T-cell (primary cell): ENCODE measurements at regions not wholly inside any gene's neighbourhood (a gene's known extent, or its start where the extent isn't known, plus 50 kb on each side); places are given as distances from the start of the nearest gene placed in this dataset.
"Not testable (repeated sequence)": the region's sequence is repeated elsewhere in the genome, so short reads cannot be mapped to it uniquely, and the experiment has no call there.

Source experiments
- ATAC-seq, 4 experiments: fragments of 200-7000 bp in 3 of 4; fragments of 150-1000 bp in 1 of 4; cut with Tn5 transposase; replicated peaks in 1 of 4; 1 replicate in 3 of 4; 2 replicates in 1 of 4; pipeline ENCODE4 v1.10.0; 2021; ENCODE audit warnings: moderate library complexity in 3 of 4, mild to moderate bottlenecking in 2 of 4, moderate number of reproducible peaks in 1 of 4
- CTCF ChIA-PET, 2 donors: fragments of 300-600 bp; sonication (Branson Sonifier 250); formaldehyde crosslinking; loops; one replicate each; lab custom pipeline; 2022; ENCODE audit warnings: antibody characterized with exemption in 2 of 2; lab: Charles Lee
- POLR2A ChIA-PET, 2 donors: fragments of 300-600 bp; sonication (Branson Sonifier 250); formaldehyde crosslinking; loops; one replicate each; lab custom pipeline; 2022; ENCODE audit warnings: antibody characterized with exemption in 2 of 2; lab: Charles Lee
- DNase-seq, 35 experiments: peaks; one replicate each; pipeline versions ENCODE4 v3.0.0 to v3.0.0-alpha.2; 2013 to 2023
- H3K27ac ChIP-seq: one replicate; pipeline ENCODE4 v1.5.1; 2013; ENCODE audit warnings: low read length
- H3K27me3 ChIP-seq, 2 experiments: replicated peaks in 1 of 2; 1 replicate in 1 of 2; 2 replicates in 1 of 2; pipeline versions ENCODE4 v1.6.1 to v1.7.0; 2013; ENCODE audit warnings: low read length in 1 of 2, mixed read lengths in 1 of 2; ENCODE audit not compliant: control insufficient read depth in 2 of 2, insufficient read depth in 2 of 2; ENCODE audit errors: extremely low read depth in 1 of 2
- H3K36me3 ChIP-seq, 2 donors: 1 replicate in 1 of 2; 2 replicates in 1 of 2; pipeline versions ENCODE4 v1.6.1 to v1.7.0; 2013; ENCODE audit warnings: low read length in 1 of 2; ENCODE audit not compliant: control insufficient read depth in 2 of 2, insufficient read depth in 1 of 2; ENCODE audit errors: extremely low read depth in 1 of 2
- H3K4me1 ChIP-seq, 2 experiments: 1 replicate in 1 of 2; 2 replicates in 1 of 2; pipeline versions ENCODE4 v1.6.1 to v1.7.0; 2013; ENCODE audit warnings: low read length in 2 of 2, mixed read lengths in 1 of 2; ENCODE audit not compliant: insufficient read depth in 2 of 2, control insufficient read depth in 1 of 2; ENCODE audit errors: extremely low read depth in 1 of 2
- H3K4me3 ChIP-seq, 2 donors: 1 replicate in 1 of 2; 2 replicates in 1 of 2; pipeline versions ENCODE4 v1.5.1 to v1.7.0; 2013; ENCODE audit warnings: mild to moderate bottlenecking in 2 of 2, low read length in 1 of 2, moderate library complexity in 1 of 2; ENCODE audit not compliant: control insufficient read depth in 1 of 2; ENCODE audit errors: extremely low read depth in 1 of 2
- H3K9me3 ChIP-seq: 2 replicates; pipeline ENCODE4 v1.7.0; 2013
- H3K27ac Mint-ChIP-seq, 2 donors: one replicate each; pipeline ENCODE4 v1.8.0; 2020 to 2021; ENCODE audit warnings: mild to moderate bottlenecking in 2 of 2, mixed read lengths in 2 of 2
- H3K27me3 Mint-ChIP-seq, 2 donors: one replicate each; pipeline ENCODE4 v1.8.0; 2021 to 2022; ENCODE audit warnings: mixed read lengths in 2 of 2
- H3K36me3 Mint-ChIP-seq: one replicate; pipeline ENCODE4 v1.8.0; 2021; ENCODE audit warnings: mixed read lengths
- H3K4me1 Mint-ChIP-seq, 3 donors: one replicate each; pipeline ENCODE4 v1.8.0; 2020 to 2022; ENCODE audit warnings: mixed read lengths in 3 of 3, mild to moderate bottlenecking in 1 of 3
- H3K4me3 Mint-ChIP-seq, 3 donors: one replicate each; pipeline ENCODE4 v1.8.0; 2020 to 2022; ENCODE audit warnings: mild to moderate bottlenecking in 3 of 3, mixed read lengths in 3 of 3, moderate library complexity in 3 of 3
- H3K9me3 Mint-ChIP-seq, 3 donors: one replicate each; pipeline ENCODE4 v1.8.0; 2020 to 2022; ENCODE audit warnings: mixed read lengths in 3 of 3
- WGBS: methylation state at CpG from one replicate; pipeline ENCODE4 v1.1.5; 2013; ENCODE audit warnings: missing lambda C conversion rate; ENCODE audit not compliant: insufficient coverage; 5-methylcytosine and 5-hydroxymethylcytosine counted together

DNA sequence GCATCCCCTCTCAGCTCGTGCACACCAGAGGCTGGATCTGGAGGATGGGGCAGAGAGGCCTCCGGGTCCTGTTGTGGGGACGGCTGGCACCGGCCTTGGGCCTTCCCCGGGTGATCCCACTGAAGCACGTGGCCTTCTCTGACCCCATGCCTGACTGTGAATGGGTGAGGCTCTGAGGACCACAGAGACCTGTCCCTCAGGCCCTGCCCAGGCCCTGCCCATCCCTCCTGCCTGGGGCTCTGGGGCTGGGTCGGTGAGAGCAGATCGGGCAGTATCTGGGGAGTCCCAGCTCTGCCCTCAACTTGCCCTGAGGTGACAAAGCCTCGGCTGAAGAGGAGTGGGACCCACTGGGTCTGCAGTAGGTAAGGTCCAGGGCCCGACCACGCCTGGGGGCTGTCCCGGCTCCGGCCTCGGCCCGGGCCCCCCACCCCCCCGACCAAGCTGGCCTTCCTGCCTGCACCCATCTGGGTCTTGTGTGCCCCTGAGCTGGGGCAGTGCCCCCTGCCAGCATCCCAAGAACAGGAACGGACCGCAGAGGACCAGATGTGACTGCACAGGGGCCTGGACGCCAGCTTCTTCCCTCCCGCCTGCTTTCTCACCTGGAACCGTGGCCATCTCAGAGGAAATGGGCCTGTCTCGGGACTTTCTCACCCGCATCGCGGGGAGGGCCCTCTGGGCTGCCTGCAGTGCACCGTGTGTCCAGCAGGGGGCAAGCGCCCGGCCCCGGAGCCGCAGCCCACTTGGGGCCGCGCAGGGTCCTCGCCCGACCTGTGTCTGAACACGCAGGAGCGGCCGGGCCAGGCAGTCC, 255.9 kb downstream of the PARP8 start:
- not testable (repeated sequence) for H3K4me1 Mint-ChIP-seq, H3K36me3 Mint-ChIP-seq

DNA sequence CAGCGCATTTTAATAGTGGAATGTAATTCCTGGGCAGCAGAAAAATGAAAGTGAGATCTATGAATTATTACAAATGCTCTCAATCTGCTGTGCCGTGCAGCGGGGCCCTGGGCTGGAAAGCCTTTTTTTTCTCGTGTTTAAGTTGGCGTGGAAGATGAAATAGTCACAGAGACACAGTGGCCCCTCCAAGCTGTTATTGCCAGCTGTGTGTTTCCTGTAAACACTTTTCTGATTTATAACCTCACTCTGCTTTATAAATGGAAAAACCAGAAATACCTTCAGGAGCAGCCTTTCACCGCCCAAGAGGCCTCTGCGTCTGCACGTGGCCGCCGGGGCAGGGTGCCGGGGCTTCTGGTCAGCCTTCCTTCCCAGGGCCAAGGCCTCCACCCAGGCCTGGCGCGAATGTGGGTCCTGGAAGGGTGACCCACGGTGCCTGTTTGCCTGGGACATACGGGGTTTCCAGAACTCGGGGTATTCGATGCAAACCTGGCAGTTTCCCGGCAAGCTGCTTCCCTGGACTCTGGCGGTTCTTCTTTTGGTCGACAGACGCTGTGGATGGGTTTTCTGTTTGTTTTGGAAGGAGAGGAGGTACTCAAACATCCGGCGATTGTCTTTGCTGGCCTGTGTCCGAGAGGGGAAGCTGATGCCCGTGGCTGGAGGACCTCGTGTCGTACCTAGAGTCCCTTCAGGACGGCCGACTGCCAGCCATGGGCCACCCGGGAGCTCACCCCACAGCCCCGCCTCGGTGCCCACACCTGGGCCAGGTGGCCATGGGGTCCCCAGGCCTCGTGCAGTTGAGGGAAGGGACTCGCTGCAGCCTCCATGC, 256.7 kb downstream of the PARP8 start:
- no peaks in the 10 kb centered on the region for H3K9me3 ChIP-seq
- H3K4me1 Mint-ChIP-seq: no peaks in the 10 kb centered on the region
- H3K27ac ChIP-seq: no peak overlapping the region
- POLR2A ChIA-PET: no interaction called here
- peaks cover 0 to 13% of the 10 kb centered on the region in 2 experiments for H3K27me3 ChIP-seq
- peaks cover 0 to 9% of the 10 kb centered on the region in 2 donors for H3K27me3 Mint-ChIP-seq
- no peak overlapping the region for H3K4me3 ChIP-seq
- DNase-seq (no peak), ATAC-seq (no peak)
- H3K4me3 Mint-ChIP-seq: no peak overlapping the region
- no peaks in the 10 kb centered on the region for H3K36me3 ChIP-seq
- no peaks in the 10 kb centered on the region for H3K36me3 Mint-ChIP-seq
- no peaks in the 10 kb centered on the region for H3K9me3 Mint-ChIP-seq
- H3K27ac Mint-ChIP-seq: no peak overlapping the region
- CTCF ChIA-PET: interaction anchor here (0.6 kb wide), 2 partner anchors 43 to 1910 kb away, joined by 3 to 5 read pairs; no protein-coding TSS in a partner anchor
- H3K4me1 ChIP-seq: no peaks in the 10 kb centered on the region
- 93% methylated on average over 28 of the region's 34 CpGs for WGBS

More for the DNA sequence above, 255.9 kb downstream of the PARP8 start:
- H3K36me3 ChIP-seq, H3K9me3 Mint-ChIP-seq, H3K4me3 Mint-ChIP-seq, ATAC-seq, H3K9me3 ChIP-seq, H3K27me3 Mint-ChIP-seq, H3K4me3 ChIP-seq, POLR2A ChIA-PET, H3K27ac Mint-ChIP-seq, H3K4me1 ChIP-seq, H3K27ac ChIP-seq: not testable (repeated sequence)
- 75% methylated on average over 30 of the region's 37 CpGs for WGBS
- DNase-seq: peak in 3 of 35 experiments; percentile 0 to 13 (median 6)
- CTCF ChIA-PET: interaction anchor here in 1 of 2 donors (0.6 kb wide), 1 partner anchor 1910 kb away, joined by 5 read pairs; no protein-coding TSS in a partner anchor
- peaks cover 0 to 13% of the 10 kb centered on the region in 2 experiments for H3K27me3 ChIP-seq

DNA sequence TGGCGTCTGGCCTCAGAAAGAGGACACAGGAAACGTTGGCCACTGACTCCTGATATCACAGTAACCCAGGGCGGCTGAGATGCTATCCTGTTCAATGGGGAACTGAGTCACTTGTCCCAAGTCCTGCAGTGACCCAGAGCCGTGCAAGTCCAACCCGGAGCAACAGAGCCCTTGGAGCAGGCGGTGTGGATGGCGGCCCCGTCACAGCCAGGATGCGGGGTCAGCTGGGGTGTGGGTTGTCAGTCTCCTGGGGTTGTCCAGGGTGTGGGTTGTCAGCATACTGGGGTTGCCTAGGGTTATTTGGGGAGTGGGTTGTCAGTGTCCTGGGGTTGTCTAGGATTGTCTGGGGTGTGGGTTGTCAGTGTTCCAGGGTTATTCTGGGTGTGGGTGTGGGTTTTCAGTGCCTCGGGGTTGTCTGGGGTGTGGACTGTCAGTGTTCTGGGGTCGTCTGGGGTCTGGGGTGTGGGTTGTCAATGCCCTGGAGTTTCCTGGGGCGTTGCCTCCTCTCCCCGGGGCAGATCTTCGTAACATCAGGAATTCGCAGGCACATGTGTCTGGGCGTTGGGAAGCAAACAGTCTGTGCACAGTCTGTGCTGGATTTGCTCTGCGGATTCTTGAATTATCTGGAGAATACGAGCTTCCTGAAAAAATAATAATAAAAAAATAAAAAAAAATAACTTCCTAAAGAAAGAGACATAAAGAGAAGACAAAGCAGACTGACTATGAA, 257.5 kb downstream of the PARP8 start:
- ATAC-seq (no peak), DNase-seq (no peak)
- Mint-ChIP-seq H3K4me1 (no peaks in the 10 kb centered on the region), H3K27me3 (peaks cover 0 to 9% of the 10 kb centered on the region in 2 donors), H3K27ac (no peak overlapping the region), H3K9me3 (no peaks in the 10 kb centered on the region), H3K4me3 (no peak overlapping the region), H3K36me3 (no peaks in the 10 kb centered on the region)
- H3K4me1 ChIP-seq: no peaks in the 10 kb centered on the region
- POLR2A ChIA-PET: no interaction called here
- peaks cover 0 to 13% of the 10 kb centered on the region in 2 experiments for H3K27me3 ChIP-seq
- no peak overlapping the region for H3K4me3 ChIP-seq
- no peaks in the 10 kb centered on the region for H3K9me3 ChIP-seq
- H3K36me3 ChIP-seq: no peaks in the 10 kb centered on the region
- CTCF ChIA-PET: interaction anchor here in 1 of 2 donors (0.6 kb wide), 1 partner anchor 42 kb away, joined by 3 read pairs; no protein-coding TSS in a partner anchor
- WGBS: 90% methylated on average over 10 of the region's 18 CpGs
- H3K27ac ChIP-seq: no peak overlapping the region

DNA sequence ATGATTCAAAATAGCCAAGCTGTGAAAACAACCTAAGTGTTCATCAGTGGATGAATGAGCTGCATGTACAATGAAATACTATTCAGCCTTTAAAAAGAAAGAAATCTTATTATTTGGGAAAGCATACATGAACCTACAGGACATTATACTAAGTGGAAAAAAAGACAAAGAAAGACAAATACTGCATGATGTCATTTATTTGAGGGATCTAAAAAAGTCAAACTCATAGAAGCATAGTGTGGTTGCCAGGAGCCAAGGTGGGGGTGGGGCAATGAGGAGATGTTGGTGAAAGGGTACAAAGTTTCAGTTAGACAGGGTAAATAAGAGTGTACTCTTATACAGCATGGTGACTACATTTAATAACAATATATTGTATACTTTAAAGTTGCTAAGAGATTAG, 261.5 kb downstream of the PARP8 start:
- Histone ChIP-seq H3K4me1 (no peaks in the 10 kb centered on the region), H3K27me3 (peaks cover 0 to 13% of the 10 kb centered on the region in 2 experiments), H3K4me3 (no peak overlapping the region), H3K27ac (no peak overlapping the region), H3K9me3 (no peaks in the 10 kb centered on the region), H3K36me3 (no peaks in the 10 kb centered on the region)
- Mint-ChIP-seq H3K9me3 (no peaks in the 10 kb centered on the region), H3K27ac (no peak overlapping the region), H3K27me3 (peaks cover 0 to 14% of the 10 kb centered on the region in 2 donors), H3K4me1 (no peaks in the 10 kb centered on the region), H3K4me3 (no peak overlapping the region), H3K36me3 (no peaks in the 10 kb centered on the region)
- DNase-seq: no peak
- ChIA-PET POLR2A (no interaction called here), CTCF (no interaction called here)
- no peak for ATAC-seq

DNA sequence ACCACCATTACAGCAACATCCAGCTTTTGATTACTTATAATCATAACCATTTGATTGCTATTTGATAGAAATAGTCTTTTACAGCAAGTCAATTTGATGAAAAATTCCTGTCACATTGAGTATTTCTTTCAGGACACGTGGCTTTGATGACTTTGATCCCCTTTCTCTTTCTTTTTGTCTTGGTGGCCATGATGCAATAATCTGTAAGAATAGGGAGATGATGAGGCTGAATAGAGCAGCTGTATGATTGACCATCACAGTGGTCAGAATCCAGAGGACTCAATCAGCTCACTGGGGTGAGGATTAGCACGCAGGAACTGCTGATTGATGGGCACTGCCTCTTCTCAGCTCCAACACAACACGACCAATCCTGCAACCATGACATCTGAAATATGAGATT, 262.7 kb downstream of the PARP8 start:
- H3K9me3 Mint-ChIP-seq: no peaks in the 10 kb centered on the region
- H3K36me3 Mint-ChIP-seq: no peaks in the 10 kb centered on the region
- H3K4me1 Mint-ChIP-seq: no peaks in the 10 kb centered on the region
- CTCF ChIA-PET: no interaction called here
- no peak for ATAC-seq
- Histone ChIP-seq H3K4me3 (no peak overlapping the region), H3K36me3 (no peaks in the 10 kb centered on the region), H3K27ac (no peak overlapping the region), H3K9me3 (no peaks in the 10 kb centered on the region), H3K4me1 (no peaks in the 10 kb centered on the region), H3K27me3 (peaks cover 0 to under 1% of the 10 kb centered on the region in 2 experiments)
- DNase-seq: no peak
- H3K27ac Mint-ChIP-seq: no peak overlapping the region
- no CpG with 5 or more reads among the region's 3 CpGs for WGBS
- POLR2A ChIA-PET: no interaction called here
- peaks cover 0 to 9% of the 10 kb centered on the region in 2 donors for H3K27me3 Mint-ChIP-seq
- no peak overlapping the region for H3K4me3 Mint-ChIP-seq

DNA sequence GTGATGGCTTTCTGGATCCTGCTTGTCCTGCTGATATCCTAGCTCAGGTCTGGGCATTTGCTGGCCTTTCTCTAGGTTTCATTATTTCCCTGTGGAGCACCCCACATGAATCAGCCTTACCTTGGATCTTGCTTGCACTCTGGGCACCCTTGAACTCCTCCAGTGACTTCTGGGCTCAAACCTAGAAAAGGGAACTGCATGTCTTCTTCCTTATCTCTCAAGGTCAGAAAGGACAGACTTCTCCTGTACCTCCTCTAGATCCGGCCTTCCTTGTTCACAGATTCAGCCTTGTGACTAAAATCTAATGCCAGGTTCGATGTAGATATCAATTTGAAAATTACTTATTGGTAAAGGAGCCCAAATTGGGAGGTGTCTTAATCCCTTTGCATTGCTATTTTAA, 267.9 kb downstream of the PARP8 start:
- Histone ChIP-seq H3K4me3 (no peak overlapping the region), H3K36me3 (no peaks in the 10 kb centered on the region), H3K27ac (no peak overlapping the region), H3K27me3 (peaks cover 0 to 5% of the 10 kb centered on the region in 2 experiments), H3K9me3 (no peaks in the 10 kb centered on the region), H3K4me1 (no peaks in the 10 kb centered on the region)
- Mint-ChIP-seq H3K27ac (no peak overlapping the region), H3K4me1 (no peaks in the 10 kb centered on the region), H3K36me3 (no peaks in the 10 kb centered on the region), H3K4me3 (no peak overlapping the region), H3K27me3 (peaks cover 9% of the 10 kb centered on the region in 2 donors), H3K9me3 (peaks cover 0 to 6% (median 0%) of the 10 kb centered on the region in 3 donors)
- POLR2A ChIA-PET: no interaction called here
- CTCF ChIA-PET: no interaction called here
- ATAC-seq (no peak), DNase-seq (no peak)
- WGBS: no CpG with 5 or more reads among the region's 2 CpGs
